ENCODE measurements at regions not wholly inside any gene's neighbourhood (a gene's known extent, or its start where the extent isn't known, plus 50 kb on each side); places are given as distances from the start of the nearest gene placed in this dataset.

- Mint-ChIP-seq H3K4me3 (ENCODE audit: low read depth, unreplicated experiment) (no peak overlapping the region), H3K36me3 (ENCODE audit: insufficient read depth, unreplicated experiment) (no peaks in the 10 kb centered on the region), H3K9me3 (ENCODE audit: low read depth, unreplicated experiment) (peaks cover 13% of the 10 kb centered on the region), H3K27me3 (ENCODE audit: unreplicated experiment) (no peaks in the 10 kb centered on the region), H3K27ac (ENCODE audit: unreplicated experiment) (no peak overlapping the region), H3K4me1 (ENCODE audit: low read depth, unreplicated experiment) (no peaks in the 10 kb centered on the region)
- no TSS peak for BruUV-seq (replicated peaks)
- CTCF ChIA-PET: no interaction called here
- no peak for DNase-seq
- intact Hi-C loops (cut with micrococcal nuclease; ENCODE audit: unreplicated experiment): no loop called here
- TF ChIP-seq, protein P1, sequence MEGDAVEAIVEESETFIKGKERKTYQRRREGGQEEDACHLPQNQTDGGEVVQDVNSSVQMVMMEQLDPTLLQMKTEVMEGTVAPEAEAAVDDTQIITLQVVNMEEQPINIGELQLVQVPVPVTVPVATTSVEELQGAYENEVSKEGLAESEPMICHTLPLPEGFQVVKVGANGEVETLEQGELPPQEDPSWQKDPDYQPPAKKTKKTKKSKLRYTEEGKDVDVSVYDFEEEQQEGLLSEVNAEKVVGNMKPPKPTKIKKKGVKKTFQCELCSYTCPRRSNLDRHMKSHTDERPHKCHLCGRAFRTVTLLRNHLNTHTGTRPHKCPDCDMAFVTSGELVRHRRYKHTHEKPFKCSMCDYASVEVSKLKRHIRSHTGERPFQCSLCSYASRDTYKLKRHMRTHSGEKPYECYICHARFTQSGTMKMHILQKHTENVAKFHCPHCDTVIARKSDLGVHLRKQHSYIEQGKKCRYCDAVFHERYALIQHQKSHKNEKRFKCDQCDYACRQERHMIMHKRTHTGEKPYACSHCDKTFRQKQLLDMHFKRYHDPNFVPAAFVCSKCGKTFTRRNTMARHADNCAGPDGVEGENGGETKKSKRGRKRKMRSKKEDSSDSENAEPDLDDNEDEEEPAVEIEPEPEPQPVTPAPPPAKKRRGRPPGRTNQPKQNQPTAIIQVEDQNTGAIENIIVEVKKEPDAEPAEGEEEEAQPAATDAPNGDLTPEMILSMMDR (IDR thresholded peaks at IDR 0.05; ENCODE audit: unreplicated experiment): no peak
Observed at GRCh38 chr2:17057109-17058017, 391.7 kb upstream of the CYRIA start.

GRCh38 chr2:17056236-17056635 lies 390.6 kb upstream of the CYRIA start:
- H3K4me3 Mint-ChIP-seq (ENCODE audit: low read depth, unreplicated experiment): no peak overlapping the region
- peaks cover 10% of the 10 kb centered on the region for H3K9me3 Mint-ChIP-seq (ENCODE audit: low read depth, unreplicated experiment)
- no peak overlapping the region for H3K27ac Mint-ChIP-seq (ENCODE audit: unreplicated experiment)
- TF ChIP-seq, protein P1 (IDR thresholded peaks at IDR 0.05; ENCODE audit: unreplicated experiment): no peak
- no TSS peak for BruUV-seq (replicated peaks)
- H3K4me1 Mint-ChIP-seq (ENCODE audit: low read depth, unreplicated experiment): no peaks in the 10 kb centered on the region
- intact Hi-C loops (cut with micrococcal nuclease; ENCODE audit: unreplicated experiment): no loop called here
- H3K27me3 Mint-ChIP-seq (ENCODE audit: unreplicated experiment): no peaks in the 10 kb centered on the region
- no peaks in the 10 kb centered on the region for H3K36me3 Mint-ChIP-seq (ENCODE audit: insufficient read depth, unreplicated experiment)
- DNase-seq: no peak
- CTCF ChIA-PET: no interaction called here

- no peaks in the 10 kb centered on the region for H3K4me1 Mint-ChIP-seq (ENCODE audit: low read depth, unreplicated experiment)
- TF ChIP-seq, protein P1 (IDR thresholded peaks at IDR 0.05; ENCODE audit: unreplicated experiment): no peak
- no peaks in the 10 kb centered on the region for H3K36me3 Mint-ChIP-seq (ENCODE audit: insufficient read depth, unreplicated experiment)
- peaks cover 7% of the 10 kb centered on the region for H3K9me3 Mint-ChIP-seq (ENCODE audit: low read depth, unreplicated experiment)
- no peak overlapping the region for H3K4me3 Mint-ChIP-seq (ENCODE audit: low read depth, unreplicated experiment)
- no peak for DNase-seq
- no peaks in the 10 kb centered on the region for H3K27me3 Mint-ChIP-seq (ENCODE audit: unreplicated experiment)
- BruUV-seq (replicated peaks): no TSS peak
- intact Hi-C loops (cut with micrococcal nuclease; ENCODE audit: unreplicated experiment): no loop called here
- no peak overlapping the region for H3K27ac Mint-ChIP-seq (ENCODE audit: unreplicated experiment)
- CTCF ChIA-PET: no interaction called here
Observed at GRCh38 chr2:17052001-17052400, 386.4 kb upstream of the CYRIA start.

DNA sequence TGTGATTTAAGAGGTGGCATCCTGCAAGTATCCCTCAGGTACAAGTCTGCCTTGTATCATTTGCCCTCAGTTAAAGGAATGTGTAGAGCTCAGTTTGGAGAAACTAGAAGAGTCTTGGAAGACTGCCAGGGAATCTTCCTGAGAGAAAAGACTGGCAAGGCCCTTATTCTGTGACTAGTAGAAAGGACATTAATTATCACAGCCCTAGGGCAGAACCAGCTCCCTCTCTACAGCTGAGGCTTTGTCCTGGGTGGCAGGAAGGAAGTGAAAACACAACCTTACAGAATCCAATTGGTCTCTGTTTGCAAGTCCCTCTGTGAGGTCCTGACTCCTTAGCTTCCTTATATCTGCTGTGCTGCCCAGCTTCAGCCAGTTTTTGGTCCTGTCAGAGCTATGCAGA lies 385.9 kb upstream of the CYRIA start:
- DNase-seq: no peak
- CTCF ChIA-PET: interaction anchor here (0.5 kb wide), 1 partner anchor 536 kb away, joined by 3 read pairs; no protein-coding TSS in a partner anchor
- Mint-ChIP-seq H3K27ac (ENCODE audit: unreplicated experiment) (no peak overlapping the region), H3K36me3 (ENCODE audit: insufficient read depth, unreplicated experiment) (no peaks in the 10 kb centered on the region), H3K4me1 (ENCODE audit: low read depth, unreplicated experiment) (no peaks in the 10 kb centered on the region), H3K4me3 (ENCODE audit: low read depth, unreplicated experiment) (no peak overlapping the region), H3K27me3 (ENCODE audit: unreplicated experiment) (no peaks in the 10 kb centered on the region), H3K9me3 (ENCODE audit: low read depth, unreplicated experiment) (peaks cover 7% of the 10 kb centered on the region)
- BruUV-seq (replicated peaks): no TSS peak
- TF ChIP-seq, protein P1 (IDR thresholded peaks at IDR 0.05; ENCODE audit: unreplicated experiment): no peak
- intact Hi-C loops (cut with micrococcal nuclease; ENCODE audit: unreplicated experiment): no loop called here
